ENCODE measurements at regions not wholly inside any gene's neighbourhood (a gene's known extent, or its start where the extent isn't known, plus 50 kb on each side); places are given as distances from the start of the nearest gene placed in this dataset.

DNA sequence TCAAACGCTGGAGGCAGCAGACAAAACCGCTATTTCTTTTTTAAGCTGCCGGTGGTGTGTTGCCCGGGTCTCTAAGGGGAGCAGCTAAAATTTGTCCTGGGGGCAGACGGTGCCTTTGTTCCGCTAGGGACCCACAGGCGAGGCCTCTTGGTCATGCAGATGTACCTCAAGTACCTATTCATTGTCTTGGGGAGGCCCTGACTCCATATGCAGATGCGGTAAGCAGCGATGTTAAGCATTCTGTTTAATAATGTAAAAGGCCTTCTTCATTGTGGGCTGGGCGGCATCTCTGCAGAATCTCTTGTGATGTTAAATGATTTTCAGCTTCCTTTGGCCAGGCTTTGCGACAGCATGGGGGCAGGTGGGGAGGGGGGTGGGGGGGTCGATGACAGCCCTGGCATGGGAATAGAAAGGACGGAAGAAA is 98.9 kb upstream of the PJA1 start:
- TF ChIP-seq, protein P1, sequence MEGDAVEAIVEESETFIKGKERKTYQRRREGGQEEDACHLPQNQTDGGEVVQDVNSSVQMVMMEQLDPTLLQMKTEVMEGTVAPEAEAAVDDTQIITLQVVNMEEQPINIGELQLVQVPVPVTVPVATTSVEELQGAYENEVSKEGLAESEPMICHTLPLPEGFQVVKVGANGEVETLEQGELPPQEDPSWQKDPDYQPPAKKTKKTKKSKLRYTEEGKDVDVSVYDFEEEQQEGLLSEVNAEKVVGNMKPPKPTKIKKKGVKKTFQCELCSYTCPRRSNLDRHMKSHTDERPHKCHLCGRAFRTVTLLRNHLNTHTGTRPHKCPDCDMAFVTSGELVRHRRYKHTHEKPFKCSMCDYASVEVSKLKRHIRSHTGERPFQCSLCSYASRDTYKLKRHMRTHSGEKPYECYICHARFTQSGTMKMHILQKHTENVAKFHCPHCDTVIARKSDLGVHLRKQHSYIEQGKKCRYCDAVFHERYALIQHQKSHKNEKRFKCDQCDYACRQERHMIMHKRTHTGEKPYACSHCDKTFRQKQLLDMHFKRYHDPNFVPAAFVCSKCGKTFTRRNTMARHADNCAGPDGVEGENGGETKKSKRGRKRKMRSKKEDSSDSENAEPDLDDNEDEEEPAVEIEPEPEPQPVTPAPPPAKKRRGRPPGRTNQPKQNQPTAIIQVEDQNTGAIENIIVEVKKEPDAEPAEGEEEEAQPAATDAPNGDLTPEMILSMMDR (conservative IDR thresholded peaks at IDR 0.05; ENCODE audit: low read depth, low read length): no peak
- DNase-seq (ENCODE audit: low read depth): no peak
- no peak overlapping the region for H3K4me3 ChIP-seq (ENCODE audit: low read depth, low read length)

DNA sequence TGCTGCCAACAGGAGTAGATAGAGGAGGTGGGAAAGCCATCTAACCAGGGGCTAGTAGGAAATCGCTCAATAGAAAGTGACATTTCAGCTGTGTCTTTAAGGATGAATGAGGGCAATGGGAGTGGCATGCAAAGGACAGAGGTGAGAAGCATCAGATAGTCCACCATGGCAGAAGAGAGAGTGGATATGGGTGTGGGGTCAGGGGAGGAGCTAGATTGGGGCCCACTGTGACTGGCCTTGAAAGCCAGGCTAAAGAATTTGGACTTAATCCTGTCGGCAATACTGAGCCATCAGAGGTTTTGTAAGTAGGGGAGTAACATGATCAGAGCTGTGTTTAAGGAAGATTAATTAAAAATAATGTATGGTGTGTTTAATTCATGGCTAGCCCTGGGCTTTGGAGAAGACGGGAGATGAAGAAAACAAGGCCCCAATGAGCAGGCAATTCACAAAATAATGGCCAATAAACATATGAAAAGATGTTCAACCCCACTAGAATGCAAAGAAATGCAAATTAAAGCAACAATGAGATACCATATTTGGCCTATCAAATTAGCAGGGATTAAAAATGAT is 98.1 kb upstream of the PJA1 start:
- no peak for DNase-seq (ENCODE audit: low read depth)
- H3K4me3 ChIP-seq (ENCODE audit: low read depth, low read length): no peak overlapping the region
- TF ChIP-seq, protein P1 (conservative IDR thresholded peaks at IDR 0.05; ENCODE audit: low read depth, low read length): no peak

DNA sequence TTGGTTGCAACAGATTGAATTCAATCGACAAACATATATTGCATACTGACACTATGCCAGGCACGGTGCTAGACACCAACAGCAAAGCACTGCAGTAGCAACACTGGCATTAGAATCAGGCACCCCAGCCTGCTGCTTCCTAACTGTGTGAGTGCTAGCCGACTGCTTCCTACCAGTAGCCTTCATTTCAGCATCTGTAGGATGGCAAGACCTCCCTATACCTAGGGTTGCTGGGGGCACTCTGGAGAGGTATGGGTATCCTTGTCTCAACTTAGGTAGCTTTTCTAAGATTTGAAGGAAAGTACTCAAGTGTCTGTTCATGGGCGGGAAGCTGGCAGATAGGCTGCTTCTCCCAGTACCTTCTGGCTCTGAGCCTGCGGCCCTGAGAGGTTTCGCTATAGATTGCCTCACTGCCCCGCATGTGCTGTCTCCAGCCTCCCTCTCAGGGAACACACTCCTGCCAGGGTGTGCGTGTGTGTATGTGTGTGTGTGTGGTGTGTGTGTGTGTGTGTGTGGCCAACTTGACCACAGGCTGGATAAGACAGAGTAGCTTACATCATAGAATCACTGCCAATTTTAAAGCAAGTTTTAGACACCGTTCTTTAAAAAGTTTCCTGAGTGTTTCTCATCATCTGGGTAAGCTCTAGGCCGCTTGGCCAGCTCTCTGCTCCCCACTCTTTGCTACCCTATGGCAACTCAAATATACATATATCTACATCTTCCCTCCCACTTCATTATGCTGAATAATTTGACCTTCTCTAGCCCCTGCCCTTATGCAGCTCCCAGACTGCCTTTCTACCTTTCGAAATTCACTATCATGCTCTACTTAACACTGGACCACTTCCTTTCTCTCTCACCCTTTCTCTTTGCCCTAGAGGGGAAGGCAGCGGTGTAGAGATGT is 97.0 kb upstream of the PJA1 start:
- no peak for DNase-seq (ENCODE audit: low read depth)
- TF ChIP-seq, protein P1 (conservative IDR thresholded peaks at IDR 0.05; ENCODE audit: low read depth, low read length): no peak
- no peak overlapping the region for H3K4me3 ChIP-seq (ENCODE audit: low read depth, low read length)

DNA sequence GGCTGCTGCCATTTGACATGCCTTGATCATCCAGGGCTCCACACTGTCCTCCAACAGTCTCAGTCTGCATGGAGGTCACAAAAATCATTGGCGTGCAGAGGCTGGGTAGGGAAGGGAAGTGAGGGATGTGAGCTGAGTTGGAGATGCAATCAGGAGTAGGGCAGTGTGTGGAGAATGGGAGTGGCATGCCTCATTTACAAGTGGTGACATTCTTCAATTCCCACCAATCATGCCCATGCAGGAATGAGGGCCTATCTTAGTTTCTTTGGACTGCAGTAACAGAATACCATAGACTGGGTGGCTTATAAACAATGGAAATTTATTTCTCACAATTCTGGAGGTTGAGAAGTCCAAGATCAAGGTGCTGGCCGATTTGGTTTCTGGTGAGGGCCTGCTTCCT is 94.9 kb upstream of the PJA1 start:
- TF ChIP-seq, protein P1 (conservative IDR thresholded peaks at IDR 0.05; ENCODE audit: low read depth, low read length): no peak
- H3K4me3 ChIP-seq (ENCODE audit: low read depth, low read length): no peak overlapping the region
- DNase-seq (ENCODE audit: low read depth): no peak

DNA sequence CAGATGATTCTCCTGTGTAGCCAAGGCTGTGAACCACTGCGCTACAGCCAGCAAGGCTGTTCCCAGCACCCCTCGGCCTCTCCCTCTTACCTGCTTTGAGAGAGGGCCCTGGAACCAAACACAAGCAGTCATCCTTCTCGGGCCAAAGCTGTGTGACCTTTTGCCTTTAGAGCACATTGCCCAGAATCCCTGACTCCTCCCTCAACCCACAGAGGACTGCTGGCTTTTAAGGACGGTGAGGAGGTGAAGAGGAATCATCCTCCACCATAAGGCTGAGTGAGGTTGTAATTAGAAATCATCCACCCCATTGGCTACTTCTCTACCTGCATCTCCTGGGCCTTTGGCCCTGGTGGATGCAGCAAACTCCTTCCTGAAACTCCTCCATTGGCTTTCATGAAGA is 93.6 kb upstream of the PJA1 start:
- H3K4me3 ChIP-seq (ENCODE audit: low read depth, low read length): no peak overlapping the region
- DNase-seq (ENCODE audit: low read depth): no peak
- TF ChIP-seq, protein P1 (conservative IDR thresholded peaks at IDR 0.05; ENCODE audit: low read depth, low read length): no peak

DNA sequence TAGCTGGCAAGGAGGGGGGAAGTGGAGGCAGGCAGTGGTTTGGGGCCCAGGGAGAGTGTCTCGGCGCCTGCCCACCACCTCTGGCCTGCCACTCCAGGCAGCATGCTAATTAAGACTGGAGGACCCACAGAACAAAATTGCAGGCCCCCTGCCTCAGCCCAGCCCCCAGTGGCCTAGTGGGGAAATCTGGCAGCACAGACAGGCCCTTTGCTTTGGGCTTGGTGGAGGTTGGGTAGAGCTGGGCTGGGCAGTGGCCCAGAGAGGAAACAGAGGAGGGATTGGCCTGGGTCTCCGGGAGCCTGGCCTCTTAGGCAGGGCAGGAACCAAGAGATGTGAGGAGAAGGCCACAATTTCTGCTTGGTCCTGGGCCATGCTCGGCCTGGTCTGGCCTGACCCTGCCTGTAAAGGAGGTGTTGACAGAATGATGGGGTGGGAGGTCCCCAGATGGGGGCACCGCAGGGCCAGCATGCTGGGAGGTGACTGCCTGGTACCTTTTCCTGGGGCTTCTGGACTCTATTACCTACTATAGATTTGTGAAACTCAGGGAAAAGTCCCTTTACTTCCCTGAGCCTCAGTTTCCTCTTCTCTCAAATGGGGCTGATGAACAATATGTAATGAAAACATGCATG is 92.4 kb upstream of the PJA1 start:
- no peak overlapping the region for H3K4me3 ChIP-seq (ENCODE audit: low read depth, low read length)
- DNase-seq (ENCODE audit: low read depth): no peak
- TF ChIP-seq, protein P1 (conservative IDR thresholded peaks at IDR 0.05; ENCODE audit: low read depth, low read length): no peak
